ENCODE measurements at regions not wholly inside any gene's neighbourhood (a gene's known extent, or its start where the extent isn't known, plus 50 kb on each side); places are given as distances from the start of the nearest gene placed in this dataset.

GRCh38 chr4:38243388-38244053 is 283.3 kb downstream of the PTTG2 start:
- Histone ChIP-seq H3K4me2 (no peak overlapping the region), H3K27ac (no peak overlapping the region), H3K9ac (no peak overlapping the region), H3K4me1 (peaks cover 0 to 4% (median 0%) of the 10 kb centered on the region in 10 experiments; a peak in 1 of 20 replicates), H3K36me3 (no peaks in the 10 kb centered on the region), H3K9me3 (replicated peaks in 1 of 11) (peaks cover 0 to 6% (median 0%) of the 10 kb centered on the region in 11 experiments; a peak in 1 of 22 replicates), H3K4me3 (no peak overlapping the region), H4K20me1 (no peaks in the 10 kb centered on the region), H3K27me3 (no peaks in the 10 kb centered on the region)
- TF ChIP-seq Cebpa-rat (IDR thresholded peaks at IDR 0.05): no peak

GRCh38 chr4:38254825-38255224 is 294.6 kb downstream of the PTTG2 start:
- TF ChIP-seq Cebpa-rat (IDR thresholded peaks at IDR 0.05): no peak
- Histone ChIP-seq H3K27me3 (no peaks in the 10 kb centered on the region), H4K20me1 (no peaks in the 10 kb centered on the region), H3K27ac (no peak overlapping the region), H3K4me3 (no peak overlapping the region), H3K9ac (no peak overlapping the region), H3K36me3 (0 out of 22 replicates have a peak, but pooled peaks cover 0 to 3% (median 0%) of the 10 kb centered on the region in 11 experiments), H3K4me2 (no peak overlapping the region), H3K9me3 (replicated peaks in 1 of 11) (peaks cover 22 to 47% (median 33%) of the 10 kb centered on the region in 11 experiments), H3K4me1 (no peaks in the 10 kb centered on the region)

- no peak for TF ChIP-seq Cebpa-rat (IDR thresholded peaks at IDR 0.05)
- Histone ChIP-seq H3K4me3 (no peak overlapping the region), H3K4me1 (no peaks in the 10 kb centered on the region), H3K4me2 (no peak overlapping the region), H3K9me3 (replicated peaks in 1 of 11) (peaks cover 18 to 40% (median 28%) of the 10 kb centered on the region in 11 experiments), H3K27ac (no peak overlapping the region), H4K20me1 (no peaks in the 10 kb centered on the region), H3K27me3 (no peaks in the 10 kb centered on the region), H3K9ac (no peak overlapping the region), H3K36me3 (0 out of 22 replicates have a peak, but pooled peaks cover 0 to 3% (median 0%) of the 10 kb centered on the region in 11 experiments)
Observed at GRCh38 chr4:38255572-38255971, 295.4 kb downstream of the PTTG2 start.

GRCh38 chr4:38266616-38267015 is 306.4 kb downstream of the PTTG2 start:
- Histone ChIP-seq H3K4me2 (no peak overlapping the region), H3K4me1 (no peaks in the 10 kb centered on the region; a peak in 1 of 20 replicates), H3K27me3 (no peaks in the 10 kb centered on the region), H3K36me3 (no peaks in the 10 kb centered on the region), H3K9me3 (replicated peaks in 1 of 11) (no peaks in the 10 kb centered on the region), H4K20me1 (no peaks in the 10 kb centered on the region), H3K4me3 (no peak overlapping the region), H3K27ac (no peak overlapping the region), H3K9ac (no peak overlapping the region)
- TF ChIP-seq Cebpa-rat (IDR thresholded peaks at IDR 0.05): no peak

- no peaks in the 10 kb centered on the region for H4K20me1 ChIP-seq
- no peaks in the 10 kb centered on the region for H3K9me3 ChIP-seq (replicated peaks in 1 of 11)
- no peak overlapping the region for H3K4me2 ChIP-seq
- no peak overlapping the region for H3K9ac ChIP-seq
- no peak for TF ChIP-seq Cebpa-rat (IDR thresholded peaks at IDR 0.05)
- no peaks in the 10 kb centered on the region for H3K27me3 ChIP-seq
- H3K4me1 ChIP-seq: peaks cover 0 to 11% (median 0%) of the 10 kb centered on the region in 10 experiments; a peak in 4 of 20 replicates
- H3K36me3 ChIP-seq: no peaks in the 10 kb centered on the region
- H3K27ac ChIP-seq: no peak overlapping the region
- H3K4me3 ChIP-seq: no peak overlapping the region
Observed at GRCh38 chr4:38268108-38268820, 308.1 kb downstream of the PTTG2 start.

- TF ChIP-seq Cebpa-rat (IDR thresholded peaks at IDR 0.05): no peak
- Histone ChIP-seq H3K36me3 (no peaks in the 10 kb centered on the region), H4K20me1 (no peaks in the 10 kb centered on the region), H3K27ac (no peak overlapping the region), H3K27me3 (no peaks in the 10 kb centered on the region), H3K4me3 (no peak overlapping the region), H3K4me2 (no peak overlapping the region), H3K9me3 (replicated peaks in 1 of 11) (no peaks in the 10 kb centered on the region), H3K9ac (no peak overlapping the region), H3K4me1 (peaks cover 0 to 16% (median 0%) of the 10 kb centered on the region in 10 experiments; a peak in 4 of 20 replicates)
Observed at GRCh38 chr4:38268837-38269236, 308.6 kb downstream of the PTTG2 start.

- no peak overlapping the region for H3K9ac ChIP-seq
Observed at GRCh38 chr4:38273407-38273806, 313.2 kb downstream of the PTTG2 start.

GRCh38 chr4:38275331-38276100 is 315.3 kb downstream of the PTTG2 start:
- no peak overlapping the region for H3K9ac ChIP-seq
- no peak overlapping the region for H3K27ac ChIP-seq
- no peaks in the 10 kb centered on the region for H3K36me3 ChIP-seq
- H4K20me1 ChIP-seq: no peaks in the 10 kb centered on the region
- no peak overlapping the region for H3K4me2 ChIP-seq
- peaks cover 0 to 11% (median 7%) of the 10 kb centered on the region in 11 experiments; a peak in 8 of 22 replicates for H3K9me3 ChIP-seq (replicated peaks in 1 of 11)
- peaks cover 0 to 25% (median 0%) of the 10 kb centered on the region in 10 experiments; a peak in 4 of 20 replicates for H3K4me1 ChIP-seq
- TF ChIP-seq Cebpa-rat (IDR thresholded peaks at IDR 0.05): no peak
- no peak overlapping the region for H3K4me3 ChIP-seq
- H3K27me3 ChIP-seq: no peaks in the 10 kb centered on the region

More at GRCh38 chr4:38273407-38273806, 313.2 kb downstream of the PTTG2 start:
- Histone ChIP-seq H3K4me2 (peak overlapping the region in 2 of 11 experiments; percentile 37 to 43; a peak in 3 of 22 replicates), H3K4me1 (peaks cover 0 to 25% (median 0%) of the 10 kb centered on the region in 10 experiments; a peak in 4 of 20 replicates), H3K4me3 (no peak overlapping the region), H4K20me1 (no peaks in the 10 kb centered on the region), H3K27me3 (no peaks in the 10 kb centered on the region), H3K9me3 (replicated peaks in 1 of 11) (peaks cover 0 to 10% (median 6%) of the 10 kb centered on the region in 11 experiments; a peak in 8 of 22 replicates), H3K27ac (no peak overlapping the region), H3K36me3 (no peaks in the 10 kb centered on the region)
- no peak for TF ChIP-seq Cebpa-rat (IDR thresholded peaks at IDR 0.05)

GRCh38 chr4:38278255-38278654 is 318.1 kb downstream of the PTTG2 start:
- Histone ChIP-seq H3K36me3 (no peaks in the 10 kb centered on the region), H3K9me3 (replicated peaks in 1 of 11) (peaks cover 0 to 11% (median 7%) of the 10 kb centered on the region in 11 experiments; a peak in 8 of 22 replicates), H3K4me3 (no peak overlapping the region), H3K27me3 (no peaks in the 10 kb centered on the region), H3K27ac (no peak overlapping the region), H3K4me2 (no peak overlapping the region), H4K20me1 (no peaks in the 10 kb centered on the region), H3K4me1 (peaks cover 0 to 15% (median 0%) of the 10 kb centered on the region in 10 experiments; a peak in 4 of 20 replicates), H3K9ac (no peak overlapping the region)
- no peak for TF ChIP-seq Cebpa-rat (IDR thresholded peaks at IDR 0.05)
